Trophoblast cell (in vitro differentiated cells and primary cell): ENCODE measurements at regions not wholly inside any gene's neighbourhood (a gene's known extent, or its start where the extent isn't known, plus 50 kb on each side); places are given as distances from the start of the nearest gene placed in this dataset.

Experiments used
- DNase-seq, 2 donors: peaks; one replicate each; pipeline ENCODE4 v3.0.0-alpha.2; 2016
- H2AFZ ChIP-seq: 2 replicates; pipeline ENCODE4 v1.6.1; 2013; ENCODE audit warnings: low read length, moderate library complexity, mild to moderate bottlenecking; ENCODE audit not compliant: insufficient read depth, poor library complexity
- H2AK5ac ChIP-seq: 2 replicates; pipeline ENCODE4 v1.6.1; 2013; ENCODE audit warnings: mild to moderate bottlenecking, low read length
- H2BK120ac ChIP-seq: 2 replicates; pipeline ENCODE4 v1.6.1; 2013; ENCODE audit warnings: low read length, mild to moderate bottlenecking, moderate library complexity; ENCODE audit not compliant: insufficient read depth, poor library complexity
- H2BK12ac ChIP-seq: 2 replicates; pipeline ENCODE4 v1.6.1; 2013; ENCODE audit warnings: mild to moderate bottlenecking, low read length, moderate library complexity
- H2BK5ac ChIP-seq: 2 replicates; pipeline ENCODE4 v1.6.1; 2013; ENCODE audit warnings: low read length, low read depth, moderate library complexity, mild to moderate bottlenecking; ENCODE audit not compliant: poor library complexity
- H3K14ac ChIP-seq: 2 replicates; pipeline ENCODE4 v1.6.1; 2013; ENCODE audit warnings: mild to moderate bottlenecking, low read length
- H3K18ac ChIP-seq: 2 replicates; pipeline ENCODE4 v1.6.1; 2013; ENCODE audit warnings: mild to moderate bottlenecking, low read length
- H3K23ac ChIP-seq: 2 replicates; pipeline ENCODE4 v1.6.1; 2013; ENCODE audit warnings: low read length
- H3K27ac ChIP-seq: 2 replicates; pipeline ENCODE4 v1.5.1; 2013; ENCODE audit warnings: low read depth, mild to moderate bottlenecking, inconsistent platforms, low read length, moderate library complexity
- H3K27me3 ChIP-seq: 2 replicates; pipeline ENCODE4 v1.6.1; 2013; ENCODE audit warnings: inconsistent platforms, mild to moderate bottlenecking, low read length, moderate library complexity; ENCODE audit not compliant: insufficient read depth
- H3K36me3 ChIP-seq, 2 experiments: 1 replicate in 1 of 2; 2 replicates in 1 of 2; pipeline ENCODE4 v1.6.1; 2013; ENCODE audit warnings: low read length in 2 of 2, mild to moderate bottlenecking in 2 of 2, moderate library complexity in 1 of 2; ENCODE audit not compliant: insufficient read depth in 2 of 2, control insufficient read depth in 1 of 2
- H3K4ac ChIP-seq: 2 replicates; pipeline ENCODE4 v1.6.1; 2013; ENCODE audit warnings: low read depth, mild to moderate bottlenecking, low read length, moderate library complexity
- H3K4me1 ChIP-seq, 2 experiments: 1 replicate in 1 of 2; 2 replicates in 1 of 2; pipeline ENCODE4 v1.6.1; 2013; ENCODE audit warnings: low read length in 2 of 2, mild to moderate bottlenecking in 2 of 2, moderate library complexity in 1 of 2; ENCODE audit not compliant: insufficient read depth in 2 of 2, control insufficient read depth in 1 of 2
- H3K4me2 ChIP-seq: 2 replicates; pipeline ENCODE4 v1.6.1; 2013; ENCODE audit warnings: inconsistent platforms, mild to moderate bottlenecking, low read length, moderate library complexity
- H3K4me3 ChIP-seq: 2 replicates; pipeline ENCODE4 v1.5.1; 2013; ENCODE audit warnings: mild to moderate bottlenecking, low read depth, low read length, inconsistent platforms
- H3K79me1 ChIP-seq: one replicate; pipeline ENCODE4 v1.6.1; 2013; ENCODE audit warnings: low read length
- H3K79me2 ChIP-seq: 2 replicates; pipeline ENCODE4 v1.6.1; 2013; ENCODE audit warnings: low read length, mild to moderate bottlenecking; ENCODE audit not compliant: control insufficient read depth, insufficient read depth, poor library complexity
- H3K9ac ChIP-seq: 2 replicates; pipeline ENCODE4 v1.6.1; 2013; ENCODE audit warnings: mild to moderate bottlenecking, low read length
- H3K9me3 ChIP-seq: 2 replicates; pipeline ENCODE4 v1.6.1; 2013; ENCODE audit warnings: low read depth, mild to moderate bottlenecking, control low read depth, inconsistent platforms, low read length; ENCODE audit not compliant: insufficient read depth
- H4K12ac ChIP-seq: 2 replicates; pipeline ENCODE4 v1.6.1; 2013; ENCODE audit warnings: low read depth, mild to moderate bottlenecking, low read length, moderate library complexity
- H4K8ac ChIP-seq: 2 replicates; pipeline ENCODE4 v1.6.1; 2013; ENCODE audit warnings: low read depth, mild to moderate bottlenecking, low read length, moderate library complexity
- H4K91ac ChIP-seq: one replicate; pipeline ENCODE4 v1.6.1; 2013; ENCODE audit warnings: low read depth, mild to moderate bottlenecking, low read length, moderate library complexity
- WGBS: extraction: QIAGEN DNeasy Blood & Tissue Kit; methylation state at CpG from one replicate; pipeline ENCODE4 v1.1.7; 2013; ENCODE audit warnings: missing lambda C conversion rate; ENCODE audit not compliant: insufficient read length, insufficient coverage; ENCODE audit errors: extremely low coverage; 5-methylcytosine and 5-hydroxymethylcytosine counted together

- H2BK12ac ChIP-seq = no peak overlapping the region
- no peak overlapping the region for H2BK5ac ChIP-seq
- no peak overlapping the region for H4K12ac ChIP-seq
- H3K9me3 ChIP-seq = no peaks in the 10 kb centered on the region
- H4K8ac ChIP-seq = no peak overlapping the region
- H2AK5ac ChIP-seq = no peak overlapping the region
- no peak overlapping the region for H2AFZ ChIP-seq
- no peak overlapping the region for H3K23ac ChIP-seq
- DNase-seq = no peak
- no peaks in the 10 kb centered on the region for H3K27me3 ChIP-seq
- no peaks in the 10 kb centered on the region for H3K79me1 ChIP-seq
- H3K18ac ChIP-seq = no peak overlapping the region
- no peak overlapping the region for H3K14ac ChIP-seq
- H3K4ac ChIP-seq = no peak overlapping the region
- H4K91ac ChIP-seq = no peak overlapping the region
- no CpG with 5 or more reads among the region's 9 CpGs for WGBS
- no peaks in the 10 kb centered on the region for H3K79me2 ChIP-seq
- no peak overlapping the region for H3K4me2 ChIP-seq
- H2BK120ac ChIP-seq = no peak overlapping the region
- no peak overlapping the region for H3K4me3 ChIP-seq
- H3K4me1 ChIP-seq = peaks cover 3 to 4% of the 10 kb centered on the region in 2 experiments
- H3K36me3 ChIP-seq = no peaks in the 10 kb centered on the region
- no peak overlapping the region for H3K27ac ChIP-seq
- H3K9ac ChIP-seq = no peak overlapping the region
Measured at GRCh38 chr10:129004398-129004797, 462.6 kb upstream of the MGMT start.

GRCh38 chr10:129005080-129005479 is 462.0 kb upstream of the MGMT start:
- H3K79me1 ChIP-seq = no peaks in the 10 kb centered on the region
- no peak overlapping the region for H2AFZ ChIP-seq
- H3K23ac ChIP-seq = no peak overlapping the region
- no peak overlapping the region for H2BK120ac ChIP-seq
- no peak overlapping the region for H4K8ac ChIP-seq
- H2AK5ac ChIP-seq = no peak overlapping the region
- no peak overlapping the region for H2BK12ac ChIP-seq
- no peak overlapping the region for H3K4me2 ChIP-seq
- no peak overlapping the region for H3K4ac ChIP-seq
- H2BK5ac ChIP-seq = no peak overlapping the region
- H3K9me3 ChIP-seq = no peaks in the 10 kb centered on the region
- no peak overlapping the region for H3K9ac ChIP-seq
- DNase-seq = no peak
- no peak overlapping the region for H3K14ac ChIP-seq
- no peak overlapping the region for H3K4me3 ChIP-seq
- H3K36me3 ChIP-seq = no peaks in the 10 kb centered on the region
- no peak overlapping the region for H4K91ac ChIP-seq
- H3K4me1 ChIP-seq = peaks cover 3 to 4% of the 10 kb centered on the region in 2 experiments
- no peaks in the 10 kb centered on the region for H3K27me3 ChIP-seq
- H3K27ac ChIP-seq = no peak overlapping the region
- WGBS = no CpG with 5 or more reads among the region's 8 CpGs
- no peak overlapping the region for H4K12ac ChIP-seq
- H3K79me2 ChIP-seq = no peaks in the 10 kb centered on the region
- no peak overlapping the region for H3K18ac ChIP-seq

- Histone ChIP-seq H4K8ac (no peak overlapping the region), H4K12ac (no peak overlapping the region), H3K79me1 (no peaks in the 10 kb centered on the region), H3K36me3 (no peaks in the 10 kb centered on the region), H3K4ac (no peak overlapping the region), H3K27me3 (no peaks in the 10 kb centered on the region), H3K9ac (no peak overlapping the region), H3K14ac (no peak overlapping the region), H2BK12ac (no peak overlapping the region), H3K4me1 (peaks cover 3 to 4% of the 10 kb centered on the region in 2 experiments), H3K4me3 (no peak overlapping the region), H3K4me2 (no peak overlapping the region), H3K79me2 (no peaks in the 10 kb centered on the region), H2AFZ (no peak overlapping the region), H3K27ac (no peak overlapping the region), H3K23ac (no peak overlapping the region), H3K18ac (no peak overlapping the region), H2BK120ac (no peak overlapping the region), H2AK5ac (no peak overlapping the region), H4K91ac (no peak overlapping the region), H2BK5ac (no peak overlapping the region), H3K9me3 (no peaks in the 10 kb centered on the region)
- no peak for DNase-seq
- WGBS = no CpG with 5 or more reads among the region's 3 CpGs
Measured at GRCh38 chr10:129005804-129006203, 461.2 kb upstream of the MGMT start.

DNA sequence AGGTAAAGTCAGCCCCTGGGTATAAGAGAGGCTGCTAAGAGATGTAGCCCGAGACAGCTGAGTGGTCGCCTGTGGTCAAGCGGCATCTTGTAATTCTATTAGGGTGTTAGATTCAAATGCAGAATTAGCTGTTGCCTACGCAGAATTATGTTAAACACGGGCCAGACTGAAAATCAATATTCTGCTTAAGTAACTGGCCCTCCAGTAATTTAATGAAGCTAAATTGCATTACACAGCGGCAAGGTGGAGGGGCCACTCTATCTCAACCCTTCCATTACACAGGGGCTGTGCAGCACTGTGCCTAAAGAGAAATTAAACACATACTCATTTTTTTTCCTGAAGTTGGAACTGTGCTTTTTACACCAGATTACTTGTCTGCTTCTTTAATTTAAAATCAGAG is 448.5 kb upstream of the MGMT start:
- H3K23ac ChIP-seq = no peak overlapping the region
- H4K12ac ChIP-seq = no peak overlapping the region
- no peak overlapping the region for H2AK5ac ChIP-seq
- no peak overlapping the region for H4K8ac ChIP-seq
- no peaks in the 10 kb centered on the region for H3K27me3 ChIP-seq
- H2BK5ac ChIP-seq = no peak overlapping the region
- H3K4me3 ChIP-seq = no peak overlapping the region
- no peak overlapping the region for H3K4ac ChIP-seq
- no peak overlapping the region for H4K91ac ChIP-seq
- H3K79me1 ChIP-seq = no peaks in the 10 kb centered on the region
- no peak overlapping the region for H2BK120ac ChIP-seq
- no peak overlapping the region for H3K9ac ChIP-seq
- H3K36me3 ChIP-seq = no peaks in the 10 kb centered on the region
- peaks cover 3% of the 10 kb centered on the region for H3K9me3 ChIP-seq
- no peak overlapping the region for H2AFZ ChIP-seq
- WGBS = no CpG with 5 or more reads among the region's 6 CpGs
- no peak overlapping the region for H3K27ac ChIP-seq
- no peak overlapping the region for H3K4me2 ChIP-seq
- DNase-seq = no peak
- no peak overlapping the region for H2BK12ac ChIP-seq
- H3K4me1 ChIP-seq = no peaks in the 10 kb centered on the region
- no peak overlapping the region for H3K18ac ChIP-seq
- no peaks in the 10 kb centered on the region for H3K79me2 ChIP-seq
- H3K14ac ChIP-seq = no peak overlapping the region
